Tibial nerve (tissue), 3 donors: ENCODE measurements at regions not wholly inside any gene's neighbourhood (a gene's known extent, or its start where the extent isn't known, plus 50 kb on each side); places are given as distances from the start of the nearest gene placed in this dataset.

Source experiments
- POLR2A ChIP-seq, 2 donors: fragments of 450-650 bp; IDR thresholded peaks; one replicate each; pipeline ENCODE4 v1.6.1; 2017; ENCODE audit warnings: antibody characterized with exemption in 2 of 2, mild to moderate bottlenecking in 2 of 2, moderate library complexity in 2 of 2
- TF ChIP-seq, protein P1 (sequence below), 5 experiments: fragments of 200-600 bp in 3 of 5; fragments of 450-650 bp in 2 of 5; sonication (generic) in 3 of 5; IDR thresholded peaks; one replicate each; pipeline ENCODE4 v1.5.1; 2016 to 2019; ENCODE audit warnings: antibody characterized with exemption in 5 of 5, mild to moderate bottlenecking in 3 of 5, moderate library complexity in 2 of 5

DNA sequence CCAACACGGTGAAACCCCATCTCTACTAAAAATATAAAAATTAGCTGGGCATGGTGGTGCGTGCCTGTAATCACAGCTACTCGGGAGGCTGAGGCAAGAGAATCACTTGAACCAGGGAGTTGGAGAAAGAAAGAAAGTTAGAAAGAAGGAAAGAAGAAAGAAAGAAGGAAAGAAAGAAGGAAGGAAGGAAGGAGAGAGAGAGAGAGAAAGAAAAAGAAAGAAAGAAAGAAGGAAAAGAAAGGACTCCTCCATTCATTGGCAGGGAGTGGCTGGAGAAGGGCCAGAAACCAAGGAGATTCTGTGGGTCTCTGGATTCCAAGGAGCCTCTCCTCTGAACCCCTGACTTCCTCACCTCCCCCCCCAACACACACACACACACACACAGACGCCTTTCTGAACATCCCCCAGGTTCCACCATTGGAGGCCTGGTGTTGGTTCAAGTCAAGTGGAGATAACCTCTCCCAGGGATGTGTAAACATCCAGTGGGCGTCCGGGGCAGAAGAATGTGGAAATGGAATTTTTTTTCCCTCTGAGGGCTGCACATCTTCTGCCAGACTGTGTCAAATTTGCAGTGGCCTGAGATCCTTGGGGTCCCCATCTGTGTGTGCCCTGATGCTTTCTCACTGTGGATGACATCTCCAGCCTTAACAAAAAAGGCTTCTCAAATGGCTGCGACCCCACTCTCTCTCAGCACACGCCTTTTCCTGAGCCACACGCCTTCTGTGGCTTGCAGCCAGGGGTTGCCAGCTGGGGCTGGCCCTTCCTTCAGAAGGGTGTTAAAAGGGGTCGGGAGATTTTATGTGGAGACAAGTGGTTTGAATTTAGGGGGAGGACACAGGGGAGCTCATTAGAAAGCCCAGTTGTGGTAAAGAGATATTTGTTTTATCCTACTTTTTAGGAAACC, 109.3 kb upstream of the HAND1 start:
- no peak for TF ChIP-seq POLR2A (IDR thresholded peaks at IDR 0.05)
- TF ChIP-seq, protein P1, sequence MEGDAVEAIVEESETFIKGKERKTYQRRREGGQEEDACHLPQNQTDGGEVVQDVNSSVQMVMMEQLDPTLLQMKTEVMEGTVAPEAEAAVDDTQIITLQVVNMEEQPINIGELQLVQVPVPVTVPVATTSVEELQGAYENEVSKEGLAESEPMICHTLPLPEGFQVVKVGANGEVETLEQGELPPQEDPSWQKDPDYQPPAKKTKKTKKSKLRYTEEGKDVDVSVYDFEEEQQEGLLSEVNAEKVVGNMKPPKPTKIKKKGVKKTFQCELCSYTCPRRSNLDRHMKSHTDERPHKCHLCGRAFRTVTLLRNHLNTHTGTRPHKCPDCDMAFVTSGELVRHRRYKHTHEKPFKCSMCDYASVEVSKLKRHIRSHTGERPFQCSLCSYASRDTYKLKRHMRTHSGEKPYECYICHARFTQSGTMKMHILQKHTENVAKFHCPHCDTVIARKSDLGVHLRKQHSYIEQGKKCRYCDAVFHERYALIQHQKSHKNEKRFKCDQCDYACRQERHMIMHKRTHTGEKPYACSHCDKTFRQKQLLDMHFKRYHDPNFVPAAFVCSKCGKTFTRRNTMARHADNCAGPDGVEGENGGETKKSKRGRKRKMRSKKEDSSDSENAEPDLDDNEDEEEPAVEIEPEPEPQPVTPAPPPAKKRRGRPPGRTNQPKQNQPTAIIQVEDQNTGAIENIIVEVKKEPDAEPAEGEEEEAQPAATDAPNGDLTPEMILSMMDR (IDR thresholded peaks at IDR 0.05) = no peak
